ENCODE measurements at regions not wholly inside any gene's neighbourhood (a gene's known extent, or its start where the extent isn't known, plus 50 kb on each side); places are given as distances from the start of the nearest gene placed in this dataset.
A peak's percentile ranks its signal among the peaks of the same experiment; 100 is the strongest.
"Not testable (repeated sequence)": the region's sequence is repeated elsewhere in the genome, so short reads cannot be mapped to it uniquely, and the experiment has no call there.

DNA sequence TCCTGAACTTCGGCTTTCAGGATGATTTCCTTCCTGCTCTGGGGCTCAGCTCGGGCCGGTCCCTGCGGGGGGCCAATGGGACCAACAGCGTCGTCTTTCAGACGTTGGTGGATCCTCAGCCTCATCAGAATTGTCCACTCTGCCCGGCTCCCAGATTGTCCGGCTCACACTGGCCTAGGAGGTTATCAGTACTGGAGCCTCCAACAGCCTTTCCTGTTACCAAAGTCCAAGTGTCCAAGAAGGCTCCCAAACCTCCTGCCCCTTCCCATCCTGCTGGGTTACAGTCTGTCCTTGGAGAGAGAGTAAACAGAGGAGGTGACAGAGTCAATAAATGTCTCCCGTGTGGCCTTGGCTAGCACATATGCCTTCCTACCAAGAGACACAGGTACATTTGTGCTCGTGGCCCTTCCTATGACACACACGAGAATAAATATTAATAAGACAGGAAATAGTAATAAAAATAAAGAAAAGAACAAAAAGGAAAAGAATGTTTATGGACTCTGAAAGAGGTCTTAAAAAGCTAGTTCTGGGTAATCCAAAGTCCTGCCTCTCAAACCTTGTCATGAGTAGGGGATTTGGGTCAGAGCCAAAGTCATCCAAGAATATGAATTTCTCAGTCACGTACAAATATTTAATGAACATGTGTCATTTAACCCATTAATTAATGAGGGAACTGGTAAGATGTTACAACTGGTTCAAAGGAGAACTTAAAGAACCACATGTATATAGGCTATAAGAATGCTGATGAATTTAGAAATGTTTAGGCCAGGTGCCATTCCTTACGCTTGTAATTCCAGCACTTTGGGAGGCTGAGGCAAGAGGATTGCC is 80.8 kb upstream of the SLC2A1 start:
- DNase-seq: no peak

DNA sequence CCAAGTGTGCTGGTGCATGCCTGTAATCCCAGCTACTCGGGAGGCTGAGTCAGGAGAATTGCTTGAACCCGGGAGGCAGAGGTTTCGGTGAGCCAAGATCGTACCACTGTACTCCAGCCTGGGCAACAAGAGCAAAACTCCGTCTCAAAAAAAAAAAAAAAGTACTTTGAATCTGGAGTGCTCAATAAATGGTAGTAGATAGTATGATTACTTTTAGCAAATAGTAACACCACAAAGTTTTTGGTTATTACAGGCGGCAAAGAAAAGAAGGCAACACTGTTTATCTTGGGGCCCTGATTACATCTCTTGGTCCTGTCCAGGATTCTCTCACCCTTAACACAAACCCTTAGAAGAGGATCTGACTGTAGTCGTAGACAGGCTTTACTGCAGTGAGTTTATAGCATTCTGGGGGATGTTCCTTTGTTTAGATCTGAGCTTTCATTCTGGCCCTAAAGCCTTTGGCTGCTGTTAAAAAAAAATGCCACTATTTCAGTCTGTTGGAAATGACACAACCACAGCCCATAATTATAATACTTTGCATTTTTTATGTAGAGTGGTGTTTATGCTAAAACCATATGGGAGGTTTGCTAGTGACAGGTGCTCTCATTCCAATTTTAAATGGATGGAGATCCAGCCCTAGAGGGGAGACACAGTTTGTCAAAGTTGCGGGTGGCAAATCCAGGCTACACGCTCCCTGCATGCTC is 79.7 kb upstream of the SLC2A1 start:
- DNase-seq: no peak

DNA sequence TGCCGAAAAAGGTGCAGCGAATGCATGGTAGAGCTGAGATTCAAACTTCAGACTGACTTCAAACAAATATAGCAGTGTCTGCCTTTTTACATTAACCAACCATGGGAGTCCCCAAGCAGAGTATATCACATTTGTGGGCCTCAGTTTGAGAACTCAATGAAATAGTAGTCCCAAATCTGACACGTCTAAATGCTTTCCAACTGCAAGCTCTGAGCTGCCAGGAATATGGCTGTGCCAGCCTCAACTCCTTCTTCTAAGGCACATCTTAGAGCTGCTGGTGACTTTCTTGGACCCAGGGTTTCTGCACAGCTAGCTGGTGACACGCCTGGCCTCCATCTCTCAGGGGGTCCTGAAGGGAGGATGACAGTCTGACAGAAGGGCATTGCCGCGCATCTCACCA is 78.8 kb upstream of the SLC2A1 start:
- DNase-seq: no peak

DNA sequence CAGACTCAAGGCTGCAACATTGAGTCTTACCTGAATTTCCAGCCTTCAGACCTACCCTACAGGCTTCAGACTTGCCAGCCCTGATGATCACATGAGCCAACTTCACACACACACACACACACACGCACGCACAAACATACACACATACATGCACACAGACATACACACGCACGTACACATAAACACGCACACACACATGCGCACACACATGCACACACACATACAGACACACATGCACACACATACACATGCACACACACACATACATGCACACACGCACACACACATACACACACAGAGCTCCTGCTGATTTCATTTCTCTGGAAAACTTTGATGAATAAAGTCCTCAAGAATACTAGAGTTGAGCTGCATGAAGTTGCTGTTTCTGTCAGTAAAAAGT is 78.3 kb upstream of the SLC2A1 start:
- DNase-seq: no peak

DNA sequence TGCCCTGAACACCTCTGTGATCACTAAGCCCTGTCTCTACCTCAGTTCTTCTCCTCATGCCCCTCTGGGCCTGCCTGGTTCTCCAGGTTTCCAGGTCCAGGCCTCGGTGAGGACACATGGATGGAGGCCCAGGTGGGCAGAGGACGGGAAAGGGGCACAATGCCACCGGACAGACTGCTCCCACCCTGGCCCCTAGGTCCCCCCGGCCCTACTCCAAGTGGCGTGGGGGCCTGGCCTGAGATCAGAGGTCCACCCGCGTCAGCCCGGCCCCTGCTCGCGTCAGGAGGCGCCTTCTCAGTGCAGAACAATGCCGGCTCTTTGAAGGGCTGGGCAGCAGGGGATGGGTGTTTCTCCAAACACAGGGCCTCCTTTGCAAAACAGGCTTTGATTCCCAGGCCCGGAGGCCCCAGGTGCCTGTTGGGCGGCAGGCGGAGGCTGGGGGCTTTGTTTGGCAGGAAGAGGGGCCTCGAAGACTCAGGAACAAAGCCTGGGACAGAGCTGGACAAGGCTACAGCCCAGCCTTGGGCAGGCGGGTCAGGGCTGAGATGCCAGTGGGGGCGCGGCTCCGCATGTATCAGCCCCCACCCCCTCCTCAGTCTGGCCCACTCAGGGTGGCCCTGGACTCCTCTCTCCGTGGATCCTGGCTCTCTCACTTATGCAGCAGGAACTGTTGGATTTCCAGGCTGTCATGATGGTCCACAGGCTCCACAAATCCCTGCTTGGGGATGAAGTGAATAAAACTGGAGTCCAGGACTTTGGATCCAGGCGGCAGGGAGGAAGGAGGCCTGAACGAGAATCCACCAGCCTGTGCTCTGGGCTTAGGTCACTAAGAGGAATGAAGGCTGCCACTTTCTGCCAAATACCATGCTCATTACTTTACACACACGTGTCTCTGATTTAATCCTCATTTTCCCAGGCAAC is 77.4 kb upstream of the SLC2A1 start:
- DNase-seq: no peak

DNA sequence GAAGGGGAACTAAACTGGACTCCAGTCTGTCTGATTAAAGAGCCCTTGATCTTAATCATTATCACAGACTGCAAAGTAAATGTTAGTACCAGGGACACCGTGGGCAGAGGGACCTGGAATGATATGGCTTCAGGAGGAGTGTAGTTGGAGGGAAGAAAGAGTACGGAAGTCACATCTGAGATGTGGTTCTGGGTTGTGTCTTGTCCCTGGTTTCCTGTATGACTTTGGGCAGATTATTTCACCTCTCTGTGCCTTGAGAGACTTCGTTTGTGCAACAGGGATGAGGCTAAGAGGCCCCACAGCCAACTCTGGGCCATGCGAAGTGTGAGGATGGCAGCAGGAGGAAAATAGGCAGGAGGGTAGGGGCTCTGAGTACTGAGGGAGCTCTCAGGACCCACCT is 76.1 kb upstream of the SLC2A1 start:
- no peak for DNase-seq

DNA sequence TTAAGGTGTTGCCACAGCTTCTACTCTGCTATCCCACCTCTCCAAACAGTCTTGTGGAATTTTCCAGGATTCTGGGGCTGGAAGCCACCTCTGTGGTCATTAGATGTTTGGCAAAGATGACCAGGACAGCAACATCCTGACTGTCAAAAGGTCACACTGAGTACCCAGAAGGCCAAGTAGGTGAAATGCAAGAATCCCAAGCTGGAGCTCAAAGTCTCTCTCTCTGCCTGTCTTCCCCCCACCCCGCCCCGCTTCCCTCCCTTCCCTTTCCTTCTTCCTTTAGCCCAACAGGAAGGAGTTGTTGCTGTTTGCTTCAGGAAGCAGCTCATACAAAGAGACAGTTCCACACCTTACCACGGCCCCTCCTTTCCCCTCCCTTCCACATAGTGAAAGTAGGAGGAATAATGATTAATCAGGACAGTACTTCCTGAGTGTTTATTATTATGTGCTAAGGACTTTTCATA is 75.6 kb upstream of the SLC2A1 start:
- no peak for DNase-seq

DNA sequence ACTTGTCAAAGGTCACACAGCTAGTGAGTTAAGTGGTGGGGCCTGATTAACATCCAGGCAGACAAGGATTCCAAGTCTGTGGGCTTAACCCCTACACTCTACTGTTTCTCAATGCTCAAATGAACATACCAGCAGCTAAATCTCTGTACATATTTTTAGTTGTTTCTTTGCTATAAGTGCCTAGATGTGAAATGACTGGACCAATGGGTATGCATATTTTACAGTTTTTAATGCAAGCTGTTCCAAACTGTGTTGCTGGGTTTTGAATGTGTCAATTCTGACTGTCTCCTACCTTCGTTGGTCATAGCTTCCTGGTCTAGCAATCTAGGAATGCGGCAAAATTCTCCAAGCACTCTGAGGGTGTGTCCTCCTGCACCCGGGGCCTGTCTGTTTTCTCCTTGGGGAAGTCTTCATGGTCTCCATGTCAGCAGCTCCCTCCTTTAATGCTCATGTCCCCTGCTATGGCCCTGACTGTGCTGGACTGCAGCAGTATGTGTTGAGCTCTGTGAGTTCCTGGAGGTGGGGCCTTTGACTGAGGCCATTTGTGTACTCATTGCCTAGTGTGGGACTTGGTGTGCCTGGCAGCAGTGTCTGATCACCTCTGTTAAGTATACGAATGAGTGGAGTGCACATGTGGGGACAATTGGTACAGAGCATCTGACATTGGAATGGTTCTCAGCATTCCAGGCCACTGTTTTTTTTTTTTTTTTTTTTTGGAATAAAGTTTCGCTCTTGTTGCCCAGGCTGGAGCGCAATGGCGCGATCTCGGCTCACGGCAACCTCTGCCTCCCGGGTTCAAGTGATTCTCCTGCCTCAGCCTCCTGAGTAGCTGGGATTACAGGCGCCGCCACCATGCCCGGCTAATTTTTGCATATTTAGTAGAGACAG is 72.9 kb upstream of the SLC2A1 start:
- DNase-seq: no peak

DNA sequence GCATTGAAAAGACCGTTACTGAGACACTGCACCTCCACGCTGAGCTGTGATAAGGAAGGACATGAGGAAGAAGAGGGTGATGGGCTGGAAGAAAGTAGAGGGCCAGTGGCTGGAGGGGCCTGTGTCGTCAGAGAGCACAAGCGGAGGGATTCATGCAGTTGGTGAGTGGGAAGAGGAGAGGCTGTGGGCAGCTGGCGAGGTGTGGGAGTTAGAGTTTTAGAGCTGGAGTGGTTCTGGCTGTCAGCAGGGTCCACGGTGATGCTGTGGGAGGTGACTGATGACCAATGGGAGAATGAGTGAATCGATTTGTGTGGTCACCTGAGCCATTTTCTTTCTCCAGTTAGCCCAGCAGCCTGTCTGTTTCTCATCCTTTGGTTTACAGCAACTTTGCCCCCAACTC is 66.2 kb upstream of the SLC2A1 start:
- no peak for DNase-seq

DNA sequence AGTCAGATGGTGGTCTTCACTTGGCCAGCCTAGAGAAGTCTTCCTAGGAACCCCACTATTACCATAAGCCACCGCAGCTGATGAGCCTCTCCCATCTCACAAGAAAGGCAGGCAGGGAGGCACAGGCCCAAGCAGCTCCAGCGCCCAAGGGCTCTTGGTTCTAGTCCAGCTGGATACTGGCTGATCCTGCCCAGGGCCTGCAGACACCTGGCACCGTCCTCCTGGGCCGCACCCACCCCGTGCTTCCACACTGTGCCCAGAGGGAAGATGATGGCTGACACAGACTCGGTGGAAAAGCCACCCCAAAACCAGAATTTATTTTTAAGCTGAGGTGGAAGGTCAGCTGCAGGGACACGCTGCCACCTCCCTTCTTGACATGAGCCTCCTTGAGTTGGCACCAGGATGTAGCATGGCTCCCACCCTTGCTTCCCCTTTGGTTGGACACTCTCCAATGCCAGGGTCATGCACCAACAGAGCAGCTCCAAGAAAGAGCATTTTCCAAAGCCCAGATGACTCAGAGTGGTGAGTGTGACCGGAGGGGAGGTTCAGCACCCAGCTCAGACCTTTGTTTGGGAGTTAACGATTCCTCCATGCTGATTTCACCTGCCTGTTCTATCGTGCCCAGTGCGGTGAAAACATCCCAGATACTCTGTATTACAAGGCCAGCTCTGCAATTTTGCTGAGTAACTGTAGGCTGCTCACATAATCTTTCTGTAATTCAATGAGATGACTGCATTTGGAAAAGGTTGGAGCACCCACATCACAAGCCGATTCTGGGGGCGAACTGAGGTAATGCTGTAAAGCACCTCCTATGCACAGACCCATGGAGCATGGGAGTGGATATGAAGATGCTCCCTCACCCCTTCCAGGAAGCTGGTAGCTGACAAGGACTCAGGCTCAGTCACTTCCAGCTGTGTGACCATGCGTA is 63.1 kb upstream of the SLC2A1 start:
- DNase-seq: no peak

DNA sequence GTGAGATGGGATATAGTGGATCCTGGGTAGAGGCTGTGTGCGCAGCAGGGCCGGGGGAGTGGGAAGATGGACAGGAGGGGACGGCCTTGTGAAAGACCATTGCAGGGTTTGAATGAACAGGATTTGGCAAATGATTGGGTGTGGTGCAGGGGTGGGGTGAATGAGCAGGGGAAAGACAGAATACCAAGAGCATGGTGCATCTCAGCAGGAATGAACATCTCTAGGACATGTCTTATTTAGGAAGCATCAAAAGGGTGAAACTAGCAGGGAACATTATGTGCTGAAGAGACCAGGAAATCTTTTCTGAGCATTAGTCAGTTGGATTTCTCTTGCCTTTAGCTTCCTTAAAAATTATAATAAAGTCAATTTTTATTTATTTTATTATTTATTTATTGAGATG is 60.6 kb upstream of the SLC2A1 start:
- DNase-seq: no peak

DNA sequence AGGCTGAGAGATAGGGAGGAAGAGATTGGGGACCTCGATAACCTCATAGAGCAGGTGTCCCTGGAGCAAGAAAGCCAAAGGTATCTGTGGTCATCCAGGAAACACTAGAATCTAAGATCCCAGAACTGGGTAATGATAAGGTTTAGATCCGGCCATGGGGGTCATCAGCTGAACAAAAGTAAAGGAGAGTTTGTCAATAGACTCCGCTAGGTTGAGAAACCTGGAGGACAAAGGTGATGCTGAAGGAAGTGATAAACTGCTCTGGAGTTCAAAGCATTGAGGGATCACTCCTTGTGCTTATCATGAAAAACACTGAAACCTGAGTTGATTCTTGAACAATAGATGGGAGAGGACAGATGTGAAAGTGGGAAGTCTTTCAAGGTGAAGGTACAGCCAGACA is 59.5 kb upstream of the SLC2A1 start:
- no peak for DNase-seq

DNA sequence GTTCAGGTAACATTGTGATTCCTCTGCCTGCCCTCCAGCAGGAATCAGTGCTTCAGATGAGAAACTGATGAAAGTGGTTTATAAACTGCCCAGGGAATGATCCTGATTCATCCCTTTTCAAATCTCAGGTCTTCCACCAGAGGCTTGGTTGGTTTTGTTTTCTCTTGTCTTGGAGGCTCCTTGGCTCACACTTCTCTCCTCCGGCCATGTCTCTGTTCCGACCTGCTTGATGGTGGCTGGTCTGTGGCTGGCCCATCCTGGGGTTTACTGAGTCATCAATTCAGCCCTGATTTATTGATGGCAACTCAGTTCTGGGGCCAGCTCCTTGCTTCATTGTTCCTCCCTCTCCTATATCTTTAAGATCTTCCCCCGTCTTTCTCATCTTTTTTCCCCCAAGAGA is 56.6 kb upstream of the SLC2A1 start:
- no peak for DNase-seq

DNA sequence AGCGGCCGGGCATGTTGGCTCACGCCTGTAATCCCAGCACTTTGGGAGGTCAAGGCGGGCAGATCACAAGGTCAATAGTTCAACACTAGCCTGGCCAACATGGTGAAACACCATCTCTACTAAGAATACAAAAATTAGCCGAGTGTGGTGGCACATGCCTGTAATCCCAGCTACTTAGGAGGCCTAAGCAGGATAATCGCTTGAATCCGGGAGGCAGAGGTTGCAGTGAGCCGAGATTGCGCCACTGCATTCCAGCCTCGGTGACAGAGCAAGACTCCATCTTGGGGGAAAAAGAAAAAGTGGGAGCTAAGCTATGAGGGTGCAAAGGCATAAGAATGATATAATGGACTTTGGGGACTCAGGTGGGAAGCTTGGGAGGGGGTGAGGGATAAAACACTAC is 55.9 kb upstream of the SLC2A1 start:
- not testable (repeated sequence) for DNase-seq

DNA sequence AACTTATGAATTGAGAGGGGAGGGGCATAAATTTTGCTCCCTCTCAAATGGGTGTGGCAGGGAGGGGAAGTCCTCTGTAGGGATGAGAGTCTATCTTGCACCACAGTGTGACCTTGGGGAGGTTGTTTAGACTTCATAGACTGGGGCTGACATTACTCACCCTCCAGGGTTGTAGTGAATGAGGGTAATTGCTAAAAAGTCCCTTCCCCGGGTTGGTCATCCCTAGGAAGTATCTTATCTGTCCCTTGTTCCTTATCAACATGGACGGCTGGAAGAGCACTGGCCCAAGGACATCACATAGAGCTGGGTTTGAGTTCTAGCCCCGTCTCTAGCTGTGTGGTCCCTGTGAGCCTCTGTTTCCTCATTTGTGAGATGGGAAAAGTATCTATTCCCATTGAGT is 52.4 kb upstream of the SLC2A1 start:
- DNase-seq: no peak

DNA sequence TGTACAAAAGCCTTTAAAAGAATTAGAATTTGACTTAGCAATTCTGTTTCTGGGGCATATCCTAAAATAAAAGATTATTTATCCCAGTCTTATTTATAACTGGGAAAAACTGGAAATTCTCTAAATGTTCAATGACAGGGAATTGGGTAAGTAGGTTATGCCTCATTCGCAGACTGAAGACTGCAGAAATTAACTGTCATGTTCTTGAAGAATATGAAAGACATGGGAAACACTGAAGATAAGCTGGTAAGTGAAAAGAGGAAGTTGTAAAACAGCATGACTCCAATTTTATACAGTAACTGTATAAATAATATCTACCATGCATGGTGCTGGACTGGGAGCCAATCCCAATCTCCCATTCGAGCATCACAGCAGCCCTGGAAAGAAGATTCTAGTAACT is 50.6 kb upstream of the SLC2A1 start:
- peak; percentile 87 for DNase-seq

DNA sequence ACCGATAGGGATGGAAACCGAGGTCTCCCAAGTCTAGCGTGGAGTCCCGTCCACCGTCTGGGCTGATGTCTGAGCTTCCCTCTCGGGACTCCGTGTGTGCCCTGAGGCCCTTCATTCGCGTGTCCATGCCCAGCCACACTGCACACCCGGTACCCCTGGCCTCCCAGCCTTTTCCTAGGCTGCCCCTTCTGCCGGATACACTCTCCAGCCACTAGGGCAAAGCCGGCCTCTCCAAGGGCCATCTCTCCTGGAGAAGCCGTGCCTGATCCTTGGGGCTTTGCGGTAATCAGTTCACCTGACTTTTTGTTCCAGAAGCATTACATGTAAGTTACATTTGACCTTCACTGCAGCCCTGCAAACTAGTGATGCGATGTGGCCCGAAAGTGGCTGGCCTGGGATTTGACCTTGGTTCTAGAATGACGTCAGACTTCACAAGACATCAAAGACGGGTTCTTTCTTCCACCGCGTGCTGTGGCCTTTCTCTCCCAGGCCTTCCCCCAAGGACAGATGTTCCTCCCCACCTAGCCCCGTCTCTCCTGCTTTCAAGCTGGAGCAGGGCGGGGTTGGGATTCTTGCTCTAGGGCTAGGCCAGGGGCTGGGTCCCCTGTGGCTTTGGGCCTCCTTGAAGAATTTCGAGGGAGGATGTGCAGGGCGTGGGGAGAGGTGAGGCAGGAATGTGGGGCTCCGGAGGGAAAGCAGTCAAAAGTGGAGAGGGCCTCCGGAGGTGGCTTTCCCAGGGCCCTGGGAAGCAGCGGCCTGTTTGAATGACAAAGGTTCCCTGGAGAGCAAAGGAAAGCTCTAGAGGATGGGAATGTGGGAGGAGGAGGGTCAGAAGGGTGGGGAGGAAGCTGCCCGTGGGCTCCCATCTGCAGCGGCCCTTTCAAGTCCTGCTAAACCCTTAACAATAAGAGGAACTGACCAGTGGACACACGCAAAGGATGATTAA is 49.7 kb upstream of the SLC2A1 start:
- no peak for DNase-seq
